WTC11 (cell line): ENCODE measurements at regions not wholly inside any gene's neighbourhood (a gene's known extent, or its start where the extent isn't known, plus 50 kb on each side); places are given as distances from the start of the nearest gene placed in this dataset.

Experiments used
- ETV6 ChIP-seq: sonication (generic); formaldehyde crosslinking; IDR thresholded peaks from 2 replicates; pipeline ENCODE4 v1.8.1; 2022; ENCODE audit warnings: mild to moderate bottlenecking, missing genetic modification reagents
- JAZF1 ChIP-seq: fragments of 250-450 bp; sonication (Bioruptor Pico); IDR thresholded peaks from 2 replicates; pipeline ENCODE4 v1.9.0; 2021; ENCODE audit warnings: moderate library complexity, mild to moderate bottlenecking, inconsistent platforms
- NR2C2 ChIP-seq: sonication (generic); formaldehyde crosslinking; IDR thresholded peaks from 2 replicates; pipeline ENCODE4 v1.8.0; 2022; ENCODE audit warnings: mild to moderate bottlenecking, missing genetic modification reagents
- SP1 ChIP-seq: sonication (generic); formaldehyde crosslinking; conservative IDR thresholded peaks from 2 replicates; pipeline ENCODE4 v1.8.1; 2022; ENCODE audit warnings: missing genetic modification reagents
- TEAD1 ChIP-seq: sonication (generic); formaldehyde crosslinking; IDR thresholded peaks from 2 replicates; pipeline ENCODE4 v1.8.0; 2022; ENCODE audit warnings: mild to moderate bottlenecking, missing genetic modification reagents
- ZNF232 ChIP-seq: sonication (generic); formaldehyde crosslinking; IDR thresholded peaks from 2 replicates; pipeline ENCODE4 v1.8.0; 2022; ENCODE audit warnings: mild to moderate bottlenecking, missing genetic modification reagents
- ZNF671 ChIP-seq: fragments of 250-450 bp; sonication (Bioruptor Pico); IDR thresholded peaks from 2 replicates; pipeline ENCODE4 v1.8.0; 2021; ENCODE audit warnings: mild to moderate bottlenecking
- TF ChIP-seq, protein P1 (sequence below): fragments of 200-600 bp; IDR thresholded peaks from 2 replicates; pipeline ENCODE4 v1.8.0; 2022; ENCODE audit warnings: antibody characterized with exemption
- TF ChIP-seq, protein P2 (sequence below): sonication (generic); formaldehyde crosslinking; IDR thresholded peaks from 2 replicates; pipeline ENCODE4 v1.8.0; 2022; ENCODE audit warnings: mild to moderate bottlenecking, missing genetic modification reagents

DNA sequence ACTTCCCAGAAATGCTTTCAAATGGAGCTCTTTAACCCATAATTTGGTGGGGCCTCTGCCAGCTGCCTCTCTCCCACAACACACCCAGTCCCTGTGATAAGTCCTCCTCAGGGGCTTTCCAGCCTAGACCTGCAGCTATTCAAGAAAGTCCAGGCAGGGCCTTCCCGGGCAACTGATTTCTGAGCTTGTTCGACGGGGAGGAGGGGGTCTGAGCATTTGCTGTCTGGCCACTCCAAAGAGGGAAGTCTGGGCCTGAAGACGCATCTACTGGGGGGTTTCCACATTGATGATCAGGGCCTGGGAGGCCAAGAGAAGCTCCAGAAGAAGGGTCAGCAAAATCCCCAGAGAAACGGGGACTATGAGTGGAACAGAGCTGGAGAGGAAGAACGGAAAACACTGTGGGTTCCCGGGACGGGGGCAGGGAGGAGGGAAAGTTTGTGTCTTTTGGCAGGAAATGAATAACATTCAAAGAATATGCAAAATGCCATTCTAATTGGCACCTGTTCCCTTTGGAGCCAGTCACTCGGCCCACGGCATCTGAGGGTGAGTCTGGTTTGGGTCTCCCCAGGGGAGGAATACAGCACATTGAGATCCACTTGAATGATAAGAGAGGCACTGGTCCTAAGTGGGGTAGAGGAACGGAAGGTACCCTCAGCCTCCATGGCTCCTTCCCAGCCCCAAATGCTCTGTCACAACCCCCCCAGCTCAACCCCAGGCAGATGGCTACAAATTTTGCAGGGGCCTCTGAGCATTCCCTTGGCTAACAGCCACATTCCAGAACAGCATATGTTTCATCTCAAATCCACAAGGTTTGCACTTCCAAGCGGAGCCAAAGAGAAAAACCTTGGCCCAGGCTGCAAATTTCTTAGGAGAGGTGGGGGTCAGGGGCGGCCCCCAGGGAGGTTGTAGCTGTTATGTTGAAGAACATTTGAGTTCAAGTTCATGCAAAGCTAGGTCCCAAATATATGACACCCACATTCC is 72.0 kb downstream of the RPUSD4 start:
- TF ChIP-seq, protein P1, sequence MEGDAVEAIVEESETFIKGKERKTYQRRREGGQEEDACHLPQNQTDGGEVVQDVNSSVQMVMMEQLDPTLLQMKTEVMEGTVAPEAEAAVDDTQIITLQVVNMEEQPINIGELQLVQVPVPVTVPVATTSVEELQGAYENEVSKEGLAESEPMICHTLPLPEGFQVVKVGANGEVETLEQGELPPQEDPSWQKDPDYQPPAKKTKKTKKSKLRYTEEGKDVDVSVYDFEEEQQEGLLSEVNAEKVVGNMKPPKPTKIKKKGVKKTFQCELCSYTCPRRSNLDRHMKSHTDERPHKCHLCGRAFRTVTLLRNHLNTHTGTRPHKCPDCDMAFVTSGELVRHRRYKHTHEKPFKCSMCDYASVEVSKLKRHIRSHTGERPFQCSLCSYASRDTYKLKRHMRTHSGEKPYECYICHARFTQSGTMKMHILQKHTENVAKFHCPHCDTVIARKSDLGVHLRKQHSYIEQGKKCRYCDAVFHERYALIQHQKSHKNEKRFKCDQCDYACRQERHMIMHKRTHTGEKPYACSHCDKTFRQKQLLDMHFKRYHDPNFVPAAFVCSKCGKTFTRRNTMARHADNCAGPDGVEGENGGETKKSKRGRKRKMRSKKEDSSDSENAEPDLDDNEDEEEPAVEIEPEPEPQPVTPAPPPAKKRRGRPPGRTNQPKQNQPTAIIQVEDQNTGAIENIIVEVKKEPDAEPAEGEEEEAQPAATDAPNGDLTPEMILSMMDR = no peak
- TF ChIP-seq ZNF232 (CRISPR knock-in tag) (no peak), JAZF1 (CRISPR knock-in tag) (no peak), TEAD1 (no peak), ZNF671 (CRISPR knock-in tag) (no peak), ETV6 (CRISPR knock-in tag) (no peak), SP1 (CRISPR knock-in tag) (no peak), NR2C2 (no peak)
- TF ChIP-seq, protein P2, sequence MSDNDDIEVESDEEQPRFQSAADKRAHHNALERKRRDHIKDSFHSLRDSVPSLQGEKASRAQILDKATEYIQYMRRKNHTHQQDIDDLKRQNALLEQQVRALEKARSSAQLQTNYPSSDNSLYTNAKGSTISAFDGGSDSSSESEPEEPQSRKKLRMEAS (CRISPR knock-in tag) = no peak
